Left lobe of liver (tissue), 2 donors: ENCODE measurements at regions not wholly inside any gene's neighbourhood (a gene's known extent, or its start where the extent isn't known, plus 50 kb on each side); places are given as distances from the start of the nearest gene placed in this dataset.

Experiments used
- ATAC-seq: fragments of 200-7000 bp; cut with Tn5 transposase; one replicate; pipeline ENCODE4 v1.9.1; 2020; ENCODE audit warnings: mild to moderate bottlenecking, moderate library complexity
- DNase-seq: peaks from one replicate; pipeline ENCODE4 v3.0.0-alpha.2; 2020; ENCODE audit warnings: low spot score
- donor health status: DM: no; HTN: no; CAD: no; lungs with moderate emphysema.
- donor health status: DM: no; HTN: yes; CAD: no.

DNA sequence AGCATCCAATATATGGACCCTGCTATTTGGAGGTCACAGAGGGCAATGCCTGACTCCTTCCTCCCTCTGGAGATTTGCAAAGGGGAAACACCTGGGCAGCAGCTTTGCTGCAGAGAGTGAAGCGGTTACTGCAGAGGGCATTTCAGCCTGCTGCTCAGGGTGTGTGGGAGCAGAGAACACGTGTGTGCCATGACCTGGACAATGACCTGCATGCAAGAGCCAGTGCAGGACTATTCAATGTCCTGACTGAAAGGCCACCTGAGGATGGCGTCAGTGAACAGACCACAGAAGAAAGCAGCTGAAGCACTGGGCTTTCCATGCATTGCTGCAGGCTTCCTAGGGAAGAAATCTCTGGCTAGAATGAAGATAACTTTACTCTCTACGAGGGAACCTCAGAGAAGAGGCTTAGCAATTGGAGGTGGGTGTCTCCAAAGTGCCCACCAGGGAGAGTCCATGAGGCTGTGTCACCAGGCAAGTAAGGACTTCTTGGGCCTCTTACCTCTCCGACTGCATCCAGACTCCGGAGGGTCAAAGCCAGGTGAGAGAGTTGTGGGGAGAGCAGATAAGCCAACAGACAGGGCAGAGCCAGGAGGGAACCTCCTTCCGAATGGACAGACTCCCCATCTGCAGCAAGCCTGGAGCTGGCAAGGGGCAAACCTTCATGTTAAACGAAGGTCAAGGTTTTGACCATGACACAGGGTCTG is 52.9 kb upstream of the PMEPA1 start:
- ATAC-seq (no peak), DNase-seq (no peak)

DNA sequence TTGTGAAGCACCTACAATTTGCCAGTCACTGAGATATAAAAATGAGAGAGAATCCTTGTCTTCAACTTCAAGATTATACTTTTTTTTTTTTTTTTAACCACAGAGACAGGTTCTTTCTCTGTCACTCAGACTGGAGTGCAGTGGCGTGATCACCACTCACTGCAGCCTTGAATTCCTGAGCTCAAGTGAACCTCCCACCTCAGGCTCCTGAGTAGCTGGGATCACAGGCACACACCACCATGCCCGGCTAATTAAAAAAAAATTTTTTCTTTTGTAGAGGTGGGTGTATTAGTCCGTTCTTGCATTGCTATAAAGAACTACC is 51.6 kb upstream of the PMEPA1 start:
- DNase-seq (no peak), ATAC-seq (no peak)

DNA sequence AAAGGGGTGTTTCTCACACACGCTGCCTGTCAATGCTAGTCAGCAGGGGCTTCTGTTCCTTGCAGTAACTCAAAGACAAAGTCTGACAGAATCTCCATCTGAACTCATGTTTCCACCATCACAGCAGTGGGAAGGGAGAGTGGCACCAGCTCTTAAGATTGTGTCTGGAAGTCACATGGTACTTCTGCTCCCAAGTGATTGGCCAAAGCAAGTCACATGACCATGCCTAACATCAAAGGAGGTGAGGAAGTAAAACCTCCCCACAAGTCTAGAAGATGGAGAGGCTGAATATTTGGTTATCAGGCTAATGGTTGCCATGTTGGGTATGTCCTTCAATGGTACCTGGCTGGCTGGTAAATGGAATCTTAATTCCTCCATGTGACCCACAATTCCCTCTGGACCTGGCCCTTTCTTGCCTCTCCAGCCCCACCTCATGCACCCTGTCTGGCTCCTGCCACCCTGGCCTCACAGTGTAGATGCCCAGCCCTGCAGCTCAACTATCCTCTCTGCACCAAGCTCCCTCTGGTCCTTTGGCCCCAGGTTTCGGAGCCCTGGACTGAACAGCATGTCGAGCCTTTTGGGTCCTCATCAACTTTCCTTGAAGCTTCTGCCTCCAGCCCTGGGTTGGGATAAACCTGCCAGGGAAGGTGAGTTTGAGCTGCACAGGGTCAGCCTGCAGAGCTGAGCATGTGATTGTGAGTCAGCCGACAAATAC is 51.0 kb upstream of the PMEPA1 start:
- DNase-seq (no peak), ATAC-seq (no peak)

- ATAC-seq (no peak), DNase-seq (no peak)
Observed at GRCh38 chr20:57759724-57760123, 49.9 kb upstream of the PMEPA1 start.
